CD4-positive, alpha-beta T cell (primary cell): ENCODE measurements at regions not wholly inside any gene's neighbourhood (a gene's known extent, or its start where the extent isn't known, plus 50 kb on each side); places are given as distances from the start of the nearest gene placed in this dataset.

Source experiments
- ATAC-seq: fragments of 200-7000 bp; cut with Tn5 transposase; one replicate; pipeline ENCODE4 v1.10.0; 2022; ENCODE audit warnings: mild to moderate bottlenecking; ENCODE audit not compliant: poor library complexity
- CTCF ChIA-PET: fragments of 350-600 bp; sonication (Branson Sonifier 250); formaldehyde crosslinking; loops from one replicate; lab custom pipeline; 2021; ENCODE audit warnings: antibody characterized with exemption, inconsistent platforms; lab: Charles Lee
- POLR2A ChIA-PET: fragments of 350-600 bp; sonication (Branson Sonifier 250); formaldehyde crosslinking; loops from one replicate; lab custom pipeline; 2021; ENCODE audit warnings: antibody characterized with exemption, inconsistent platforms; lab: Charles Lee
- DNase-seq, 14 experiments: peaks; one replicate each; pipeline ENCODE4 v3.0.0-alpha.2; 2013 to 2020; ENCODE audit warnings: mixed read lengths in 2 of 14
- H3K27ac ChIP-seq, 2 donors: one replicate each; pipeline versions ENCODE4 v1.5.1 to v1.7.0; 2013; ENCODE audit warnings: low read length in 2 of 2, low read depth in 1 of 2, mild to moderate bottlenecking in 1 of 2
- H3K27me3 ChIP-seq, 2 experiments: 1 replicate in 1 of 2; 2 replicates in 1 of 2; pipeline versions ENCODE4 v1.6.1 to v1.7.0; 2013; ENCODE audit warnings: low read length in 2 of 2, control low read depth in 1 of 2, mild to moderate bottlenecking in 1 of 2, moderate library complexity in 1 of 2; ENCODE audit not compliant: insufficient read depth in 2 of 2, control insufficient read depth in 1 of 2
- H3K36me3 ChIP-seq: one replicate; pipeline ENCODE4 v1.6.1; 2013; ENCODE audit warnings: low read length, control low read depth; ENCODE audit not compliant: insufficient read depth
- H3K4me1 ChIP-seq: one replicate; pipeline ENCODE4 v1.6.1; 2013; ENCODE audit warnings: low read length, control low read depth; ENCODE audit not compliant: insufficient read depth
- H3K4me3 ChIP-seq: one replicate; pipeline ENCODE4 v1.5.1; 2013; ENCODE audit warnings: mild to moderate bottlenecking, low read length, moderate library complexity
- H3K9me3 ChIP-seq, 2 experiments: 1 replicate in 1 of 2; 2 replicates in 1 of 2; pipeline versions ENCODE4 v1.6.1 to v1.7.0; 2013; ENCODE audit warnings: low read length in 2 of 2, mild to moderate bottlenecking in 2 of 2, control low read depth in 1 of 2, moderate library complexity in 1 of 2; ENCODE audit not compliant: control insufficient read depth in 1 of 2, insufficient read depth in 1 of 2
- H3K27ac Mint-ChIP-seq: one replicate; pipeline ENCODE4 v1.8.0; 2020; ENCODE audit warnings: mixed read lengths
- H3K27me3 Mint-ChIP-seq: one replicate; pipeline ENCODE4 v1.8.0; 2021; ENCODE audit warnings: mixed read lengths
- H3K36me3 Mint-ChIP-seq: one replicate; pipeline ENCODE4 v1.8.0; 2021; ENCODE audit warnings: low read depth, mixed read lengths
- H3K4me1 Mint-ChIP-seq: one replicate; pipeline ENCODE4 v1.8.0; 2021; ENCODE audit warnings: low read depth, mixed read lengths
- H3K4me3 Mint-ChIP-seq: one replicate; pipeline ENCODE4 v1.8.0; 2020; ENCODE audit warnings: mild to moderate bottlenecking, mixed read lengths
- H3K9me3 Mint-ChIP-seq: one replicate; pipeline ENCODE4 v1.8.0; 2020; ENCODE audit warnings: mixed read lengths
- intact Hi-C, 2 experiments: fragments of 100-400 bp; cut with DNase I in 1 of 2; cut with micrococcal nuclease in 1 of 2; formaldehyde crosslinking; loops; one replicate each; pipeline versions ENCODE4 v1.15.1 to v1.9.0; 2023 to 2025; cut with DNase I, micrococcal nuclease
- TF ChIP-seq, protein P1 (sequence below): fragments of 200-600 bp; IDR thresholded peaks from one replicate; pipeline ENCODE4 v1.8.0; 2022; ENCODE audit warnings: antibody characterized with exemption, mild to moderate bottlenecking

DNA sequence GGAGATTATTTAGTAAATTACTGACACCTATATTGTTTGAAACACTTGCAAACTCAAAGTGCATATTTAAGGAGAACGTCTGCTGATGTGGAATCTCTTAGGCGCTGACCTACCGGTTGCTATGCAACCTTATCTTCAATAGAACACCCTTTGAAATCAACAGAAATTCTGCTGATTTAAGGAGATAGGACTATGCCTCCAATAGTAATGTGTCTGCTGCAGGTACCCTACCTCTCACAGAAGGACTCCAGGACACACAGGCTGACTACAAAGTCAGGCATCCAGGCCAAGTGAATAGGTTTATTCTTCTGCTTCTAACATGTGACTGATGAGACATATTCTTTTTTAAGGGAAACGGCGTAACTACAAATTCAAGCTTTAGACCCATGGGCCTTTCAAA, 311.7 kb downstream of the CBLN4 start:
- ChIA-PET POLR2A (no interaction called here), CTCF (interaction anchor here (1.0 kb wide), 1 partner anchor 10 kb away, joined by 3 read pairs; no protein-coding TSS in a partner anchor)
- Histone ChIP-seq H3K27ac (no peak overlapping the region), H3K36me3 (no peaks in the 10 kb centered on the region), H3K9me3 (peaks cover 0 to 4% of the 10 kb centered on the region in 2 experiments), H3K4me1 (no peaks in the 10 kb centered on the region), H3K4me3 (no peak overlapping the region), H3K27me3 (no peaks in the 10 kb centered on the region)
- DNase-seq (no peak), ATAC-seq (no peak)
- Mint-ChIP-seq H3K4me1 (no peaks in the 10 kb centered on the region), H3K4me3 (no peak overlapping the region), H3K36me3 (no peaks in the 10 kb centered on the region), H3K27ac (no peak overlapping the region), H3K9me3 (peaks cover 2% of the 10 kb centered on the region), H3K27me3 (no peaks in the 10 kb centered on the region)
- intact Hi-C loops, result no loop called here
- TF ChIP-seq, protein P1, sequence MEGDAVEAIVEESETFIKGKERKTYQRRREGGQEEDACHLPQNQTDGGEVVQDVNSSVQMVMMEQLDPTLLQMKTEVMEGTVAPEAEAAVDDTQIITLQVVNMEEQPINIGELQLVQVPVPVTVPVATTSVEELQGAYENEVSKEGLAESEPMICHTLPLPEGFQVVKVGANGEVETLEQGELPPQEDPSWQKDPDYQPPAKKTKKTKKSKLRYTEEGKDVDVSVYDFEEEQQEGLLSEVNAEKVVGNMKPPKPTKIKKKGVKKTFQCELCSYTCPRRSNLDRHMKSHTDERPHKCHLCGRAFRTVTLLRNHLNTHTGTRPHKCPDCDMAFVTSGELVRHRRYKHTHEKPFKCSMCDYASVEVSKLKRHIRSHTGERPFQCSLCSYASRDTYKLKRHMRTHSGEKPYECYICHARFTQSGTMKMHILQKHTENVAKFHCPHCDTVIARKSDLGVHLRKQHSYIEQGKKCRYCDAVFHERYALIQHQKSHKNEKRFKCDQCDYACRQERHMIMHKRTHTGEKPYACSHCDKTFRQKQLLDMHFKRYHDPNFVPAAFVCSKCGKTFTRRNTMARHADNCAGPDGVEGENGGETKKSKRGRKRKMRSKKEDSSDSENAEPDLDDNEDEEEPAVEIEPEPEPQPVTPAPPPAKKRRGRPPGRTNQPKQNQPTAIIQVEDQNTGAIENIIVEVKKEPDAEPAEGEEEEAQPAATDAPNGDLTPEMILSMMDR, result no peak

DNA sequence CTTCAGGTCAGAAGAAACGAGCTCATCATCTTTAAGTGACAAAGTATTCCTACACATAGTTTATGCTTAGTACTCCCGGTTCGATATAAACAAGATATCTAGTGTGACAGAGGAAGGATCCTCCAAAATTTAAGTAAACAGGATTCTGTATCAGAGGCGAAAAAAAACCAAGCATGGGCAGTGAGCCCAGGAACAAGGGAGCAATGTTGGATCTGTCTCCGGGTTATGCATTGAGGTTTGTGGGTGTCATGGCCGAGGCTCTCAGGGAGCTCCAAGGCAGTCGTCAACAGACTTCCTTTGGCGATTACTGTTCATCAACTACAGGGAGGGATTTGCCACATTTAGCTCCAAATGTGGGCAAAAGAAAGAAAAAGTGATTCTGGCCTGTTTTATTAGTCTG, 319.5 kb downstream of the CBLN4 start:
- Mint-ChIP-seq H3K4me1 (no peaks in the 10 kb centered on the region), H3K27me3 (no peaks in the 10 kb centered on the region), H3K9me3 (peaks cover 2% of the 10 kb centered on the region), H3K4me3 (no peak overlapping the region), H3K36me3 (no peaks in the 10 kb centered on the region), H3K27ac (no peak overlapping the region)
- CTCF ChIA-PET, result no interaction called here
- DNase-seq (no peak), ATAC-seq (no peak)
- Histone ChIP-seq H3K36me3 (no peaks in the 10 kb centered on the region), H3K4me3 (no peak overlapping the region), H3K27me3 (no peaks in the 10 kb centered on the region), H3K9me3 (no peaks in the 10 kb centered on the region), H3K27ac (no peak overlapping the region), H3K4me1 (no peaks in the 10 kb centered on the region)
- intact Hi-C loops, result no loop called here
- TF ChIP-seq, protein P1, result no peak
- POLR2A ChIA-PET, result no interaction called here

DNA sequence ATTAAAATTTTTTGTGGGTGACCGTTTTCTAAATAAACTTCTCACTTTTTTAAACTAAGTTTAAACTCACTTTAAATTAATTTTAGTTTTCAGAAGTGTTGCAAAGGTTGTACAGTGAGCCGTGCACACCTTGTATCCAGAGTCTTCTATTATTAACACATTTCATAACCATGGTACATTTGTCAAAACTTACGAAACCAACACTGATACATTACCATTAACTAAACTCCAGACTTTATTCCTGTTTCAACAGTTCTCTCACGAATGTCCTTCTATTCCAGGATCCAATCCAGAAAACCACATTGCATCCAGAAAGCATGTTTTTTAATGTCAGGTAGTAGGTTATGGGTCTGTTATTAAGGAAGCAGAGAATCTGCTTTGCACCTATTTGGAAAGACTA, 319.9 kb downstream of the CBLN4 start:
- ATAC-seq (no peak), DNase-seq (no peak)
- POLR2A ChIA-PET, result no interaction called here
- Mint-ChIP-seq H3K36me3 (no peaks in the 10 kb centered on the region), H3K9me3 (peaks cover 2% of the 10 kb centered on the region), H3K27ac (no peak overlapping the region), H3K27me3 (no peaks in the 10 kb centered on the region), H3K4me3 (no peak overlapping the region), H3K4me1 (no peaks in the 10 kb centered on the region)
- CTCF ChIA-PET, result no interaction called here
- no peaks in the 10 kb centered on the region for H3K9me3 ChIP-seq
- no peaks in the 10 kb centered on the region for H3K27me3 ChIP-seq
- TF ChIP-seq, protein P1, result no peak
- no peaks in the 10 kb centered on the region for H3K36me3 ChIP-seq
- H3K27ac ChIP-seq, result no peak overlapping the region
- no peaks in the 10 kb centered on the region for H3K4me1 ChIP-seq
- intact Hi-C loops, result no loop called here
- no peak overlapping the region for H3K4me3 ChIP-seq
